ENCODE measurements at regions not wholly inside any gene's neighbourhood (a gene's known extent, or its start where the extent isn't known, plus 50 kb on each side); places are given as distances from the start of the nearest gene placed in this dataset.

DNA sequence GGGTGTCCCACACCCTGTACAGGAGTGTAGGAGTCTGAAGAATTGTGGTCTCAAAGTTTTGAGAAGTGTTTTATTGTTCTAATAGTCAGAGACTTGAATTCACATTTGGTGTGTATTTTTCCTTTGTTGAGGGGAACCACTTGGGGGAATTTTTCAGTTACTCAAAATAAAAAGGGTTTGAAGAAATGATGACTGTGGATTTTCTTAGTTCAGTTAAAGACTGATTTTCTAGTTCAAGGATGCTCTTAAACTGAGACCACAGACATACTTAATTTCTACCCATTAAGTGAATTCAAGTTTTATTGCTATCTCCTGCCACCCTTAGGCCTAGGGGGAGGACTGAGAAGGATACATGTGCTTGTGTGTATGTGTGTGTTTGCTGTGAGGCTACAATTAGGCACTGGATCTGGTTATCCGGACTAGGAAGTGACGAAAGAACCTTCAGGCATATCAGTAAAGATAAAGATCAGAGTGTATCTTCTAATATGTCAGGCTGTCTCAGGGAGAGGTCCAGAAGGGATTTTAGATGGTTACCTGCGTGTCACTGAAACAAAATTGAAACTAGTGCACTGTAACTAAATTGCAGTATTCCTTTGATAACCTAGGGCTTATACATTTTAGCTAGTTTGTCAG lies 234.9 kb upstream of the DACH1 start:
- TF ChIP-seq, protein P1, sequence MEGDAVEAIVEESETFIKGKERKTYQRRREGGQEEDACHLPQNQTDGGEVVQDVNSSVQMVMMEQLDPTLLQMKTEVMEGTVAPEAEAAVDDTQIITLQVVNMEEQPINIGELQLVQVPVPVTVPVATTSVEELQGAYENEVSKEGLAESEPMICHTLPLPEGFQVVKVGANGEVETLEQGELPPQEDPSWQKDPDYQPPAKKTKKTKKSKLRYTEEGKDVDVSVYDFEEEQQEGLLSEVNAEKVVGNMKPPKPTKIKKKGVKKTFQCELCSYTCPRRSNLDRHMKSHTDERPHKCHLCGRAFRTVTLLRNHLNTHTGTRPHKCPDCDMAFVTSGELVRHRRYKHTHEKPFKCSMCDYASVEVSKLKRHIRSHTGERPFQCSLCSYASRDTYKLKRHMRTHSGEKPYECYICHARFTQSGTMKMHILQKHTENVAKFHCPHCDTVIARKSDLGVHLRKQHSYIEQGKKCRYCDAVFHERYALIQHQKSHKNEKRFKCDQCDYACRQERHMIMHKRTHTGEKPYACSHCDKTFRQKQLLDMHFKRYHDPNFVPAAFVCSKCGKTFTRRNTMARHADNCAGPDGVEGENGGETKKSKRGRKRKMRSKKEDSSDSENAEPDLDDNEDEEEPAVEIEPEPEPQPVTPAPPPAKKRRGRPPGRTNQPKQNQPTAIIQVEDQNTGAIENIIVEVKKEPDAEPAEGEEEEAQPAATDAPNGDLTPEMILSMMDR (IDR thresholded peaks at IDR 0.05; ENCODE audit: insufficient read depth, low read depth, low read length, missing control alignments) = no peak
- no peak overlapping the region for H3K4me3 ChIP-seq (ENCODE audit: low read depth, low read length)
- DNase-seq (ENCODE audit: low read depth) = no peak

DNA sequence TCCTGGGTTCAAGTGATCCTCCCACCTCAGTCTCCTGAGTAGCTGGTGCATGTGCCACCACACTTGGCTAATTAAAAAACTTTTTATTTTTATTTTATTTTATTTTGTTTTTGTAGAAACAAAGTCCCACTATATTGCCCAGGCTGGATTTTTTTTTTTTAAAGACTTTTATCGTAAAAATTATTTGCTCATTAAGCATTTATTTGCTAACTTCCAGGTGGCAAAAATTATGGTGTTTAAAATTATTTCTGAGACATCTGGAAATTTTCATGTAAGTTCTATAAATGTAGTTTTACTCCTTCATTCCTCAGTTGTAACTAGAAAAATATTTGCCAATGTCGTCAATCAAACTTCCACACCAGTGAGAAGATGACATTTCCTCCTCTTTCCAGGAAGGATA lies 233.3 kb upstream of the DACH1 start:
- H3K4me3 ChIP-seq (ENCODE audit: low read depth, low read length) = no peak overlapping the region
- TF ChIP-seq, protein P1 (IDR thresholded peaks at IDR 0.05; ENCODE audit: insufficient read depth, low read depth, low read length, missing control alignments) = no peak
- no peak for DNase-seq (ENCODE audit: low read depth)

DNA sequence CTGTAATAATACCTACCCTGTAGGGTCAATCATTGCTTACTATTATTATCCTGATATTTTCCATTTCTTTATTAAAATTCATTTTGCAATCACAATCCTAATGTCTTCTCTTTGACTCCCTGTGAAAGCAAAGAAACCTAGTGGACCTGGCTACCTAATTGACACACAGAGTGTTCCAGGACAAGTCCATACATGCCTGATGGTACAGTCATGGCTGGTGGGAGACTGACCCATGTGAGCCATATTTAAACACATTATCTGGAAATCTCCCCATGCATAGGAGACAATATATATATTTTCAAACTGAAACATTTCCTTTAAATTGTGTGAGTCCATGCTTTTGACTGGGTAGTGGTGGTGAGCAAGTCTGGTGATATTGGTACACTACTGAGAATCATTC lies 230.6 kb upstream of the DACH1 start:
- no peak for DNase-seq (ENCODE audit: low read depth)
- TF ChIP-seq, protein P1 (IDR thresholded peaks at IDR 0.05; ENCODE audit: insufficient read depth, low read depth, low read length, missing control alignments) = no peak
- no peak overlapping the region for H3K4me3 ChIP-seq (ENCODE audit: low read depth, low read length)

DNA sequence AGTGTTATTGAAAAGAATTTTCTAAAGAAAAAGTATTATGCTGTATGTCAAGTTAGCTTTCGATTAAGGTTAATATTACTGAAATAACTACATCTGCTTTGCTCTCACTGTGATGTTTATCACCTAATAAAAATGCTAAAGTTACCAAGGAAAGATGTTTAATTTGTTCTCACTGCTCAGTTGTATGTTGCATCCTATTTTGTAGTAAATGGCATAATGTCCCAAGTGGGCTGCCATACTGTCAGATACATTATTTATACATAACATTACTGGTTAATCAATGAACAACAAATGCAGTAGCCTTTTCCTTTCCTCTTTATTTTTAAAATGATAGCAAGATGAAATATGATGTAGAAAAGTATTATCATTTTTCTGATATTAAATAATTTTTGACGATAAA lies 226.3 kb upstream of the DACH1 start:
- TF ChIP-seq, protein P1 (IDR thresholded peaks at IDR 0.05; ENCODE audit: insufficient read depth, low read depth, low read length, missing control alignments) = no peak

DNA sequence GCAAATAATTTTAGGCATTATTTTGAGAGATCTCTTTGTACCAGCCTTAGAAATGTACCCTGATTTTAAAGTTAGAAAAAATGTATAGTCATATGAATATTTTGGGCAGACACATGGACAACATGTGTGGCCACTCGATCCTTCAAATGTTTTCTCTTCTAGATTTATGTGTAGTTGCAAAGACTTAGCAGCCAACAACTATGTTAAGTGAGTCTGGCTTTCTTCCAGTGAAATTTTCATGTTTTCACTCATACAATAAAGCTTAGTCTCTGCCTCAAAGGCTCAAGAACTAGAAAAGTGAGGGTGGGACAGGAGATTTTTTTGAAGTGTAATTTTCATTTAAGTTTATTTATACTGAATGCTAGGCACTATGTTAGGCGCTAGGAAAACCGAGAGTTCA lies 207.7 kb upstream of the DACH1 start:
- no peak for DNase-seq (ENCODE audit: low read depth)
- no peak overlapping the region for H3K4me3 ChIP-seq (ENCODE audit: low read depth, low read length)
- TF ChIP-seq, protein P1 (IDR thresholded peaks at IDR 0.05; ENCODE audit: insufficient read depth, low read depth, low read length, missing control alignments) = no peak

More for the DNA sequence above, 226.3 kb upstream of the DACH1 start:
- no peak for DNase-seq (ENCODE audit: low read depth)
- no peak overlapping the region for H3K4me3 ChIP-seq (ENCODE audit: low read depth, low read length)

DNA sequence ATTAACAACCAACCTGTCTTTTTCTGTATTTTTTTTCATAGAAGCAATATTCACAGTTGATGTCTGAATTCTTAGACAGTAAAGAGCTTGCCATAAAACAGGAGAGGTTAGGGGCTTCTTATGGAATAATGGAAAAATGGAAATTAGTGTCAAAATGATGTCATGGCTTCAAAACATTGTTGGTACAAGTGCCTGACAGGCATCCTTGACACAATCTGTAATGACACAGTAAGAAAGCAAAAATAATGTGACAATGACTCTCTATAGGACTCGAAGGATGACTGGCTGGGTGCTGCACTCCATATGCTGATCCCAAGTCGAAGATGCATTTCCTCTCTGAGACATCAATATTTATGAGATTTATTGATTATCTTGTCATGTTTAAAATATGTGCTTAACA lies 205.3 kb upstream of the DACH1 start:
- TF ChIP-seq, protein P1 (IDR thresholded peaks at IDR 0.05; ENCODE audit: insufficient read depth, low read depth, low read length, missing control alignments) = no peak
- DNase-seq (ENCODE audit: low read depth) = no peak
- H3K4me3 ChIP-seq (ENCODE audit: low read depth, low read length) = no peak overlapping the region

DNA sequence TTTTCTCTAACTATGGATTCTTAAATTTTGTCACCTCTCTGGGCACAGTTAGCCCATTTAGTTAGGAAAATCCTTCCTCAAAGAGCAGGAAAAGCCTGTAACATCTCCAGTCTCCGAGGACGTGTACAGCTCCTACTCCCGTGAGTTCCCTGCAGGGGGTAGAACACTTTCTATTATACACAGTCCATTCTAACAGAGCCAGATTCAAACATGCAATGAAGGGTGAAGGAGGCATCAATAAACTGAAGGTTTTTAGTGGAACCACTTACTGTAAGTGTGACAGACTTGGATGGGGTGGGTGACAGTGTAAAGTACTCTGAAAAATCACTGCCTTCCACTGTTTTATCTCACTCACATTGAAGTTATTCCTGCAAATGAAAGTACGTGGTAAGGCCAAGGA lies 204.7 kb upstream of the DACH1 start:
- DNase-seq (ENCODE audit: low read depth) = no peak
- no peak overlapping the region for H3K4me3 ChIP-seq (ENCODE audit: low read depth, low read length)
- TF ChIP-seq, protein P1 (IDR thresholded peaks at IDR 0.05; ENCODE audit: insufficient read depth, low read depth, low read length, missing control alignments) = no peak

All from GM12865 (cell line).